Embryonic facial prominence (tissue), 1 donor: ENCODE measurements at regions not wholly inside any gene's neighbourhood (a gene's known extent, or its start where the extent isn't known, plus 50 kb on each side); places are given as distances from the start of the nearest gene placed in this dataset.
"Not testable (repeated sequence)": the region's sequence is repeated elsewhere in the genome, so short reads cannot be mapped to it uniquely, and the experiment has no call there.

ENCODE experiments used
- DNase-seq: peaks from one replicate; pipeline ENCODE4 v3.0.0-alpha.2; 2016; ENCODE audit errors: extremely low spot score

- DNase-seq, result no peak
Measured at GRCh38 chr10:33478675-33479125, 144.2 kb upstream of the NRP1 start.

GRCh38 chr10:33478089-33478674, 143.7 kb upstream of the NRP1 start:
- DNase-seq, result no peak

DNA sequence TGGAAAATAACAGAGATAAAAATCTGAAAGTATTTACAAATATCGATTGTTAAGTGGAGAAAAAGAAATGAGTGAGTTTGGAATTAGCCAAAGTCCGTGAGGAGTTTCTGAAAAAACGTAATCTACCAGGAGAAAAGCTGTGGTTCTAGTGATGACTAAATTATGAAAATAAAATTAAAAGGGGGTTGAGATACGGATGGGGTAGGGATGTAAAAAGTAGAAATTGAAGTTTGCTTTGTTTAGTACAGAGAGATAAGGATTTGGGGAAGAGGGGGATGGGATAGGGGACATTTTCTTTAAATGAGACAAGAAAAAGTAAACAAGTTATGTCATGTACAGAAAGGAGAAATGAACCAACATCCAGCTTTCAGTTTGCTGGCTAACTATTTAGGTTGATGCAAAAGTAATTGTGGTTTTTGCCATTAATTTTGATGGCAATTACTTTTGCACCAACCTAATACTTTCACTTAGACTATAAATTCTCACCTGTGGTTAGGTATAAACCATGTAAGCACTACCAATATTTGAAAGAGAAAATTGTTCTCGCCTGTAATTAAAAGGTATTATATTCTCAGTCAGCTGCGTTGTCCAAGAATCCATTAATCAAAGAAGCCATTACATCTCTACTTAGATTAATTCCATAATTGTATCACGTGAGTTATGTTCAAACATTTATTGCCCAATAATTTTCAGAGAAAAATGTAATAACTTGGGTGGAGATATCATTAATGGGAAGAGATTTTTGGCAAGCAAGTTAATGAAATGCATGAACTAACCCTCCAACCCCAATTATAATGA, 143.0 kb upstream of the NRP1 start:
- no peak for DNase-seq

- no peak for DNase-seq
Measured at GRCh38 chr10:33476757-33477273, 142.3 kb upstream of the NRP1 start.

GRCh38 chr10:33473688-33474087, 139.2 kb upstream of the NRP1 start:
- DNase-seq, result no peak

GRCh38 chr10:33468006-33468405, 133.5 kb upstream of the NRP1 start:
- DNase-seq, result not testable (repeated sequence)

GRCh38 chr10:33465747-33466146, 131.3 kb upstream of the NRP1 start:
- no peak for DNase-seq

GRCh38 chr10:33463011-33463410, 128.5 kb upstream of the NRP1 start:
- DNase-seq, result no peak

- no peak for DNase-seq
Measured at GRCh38 chr10:33461295-33461640, 126.8 kb upstream of the NRP1 start.

DNA sequence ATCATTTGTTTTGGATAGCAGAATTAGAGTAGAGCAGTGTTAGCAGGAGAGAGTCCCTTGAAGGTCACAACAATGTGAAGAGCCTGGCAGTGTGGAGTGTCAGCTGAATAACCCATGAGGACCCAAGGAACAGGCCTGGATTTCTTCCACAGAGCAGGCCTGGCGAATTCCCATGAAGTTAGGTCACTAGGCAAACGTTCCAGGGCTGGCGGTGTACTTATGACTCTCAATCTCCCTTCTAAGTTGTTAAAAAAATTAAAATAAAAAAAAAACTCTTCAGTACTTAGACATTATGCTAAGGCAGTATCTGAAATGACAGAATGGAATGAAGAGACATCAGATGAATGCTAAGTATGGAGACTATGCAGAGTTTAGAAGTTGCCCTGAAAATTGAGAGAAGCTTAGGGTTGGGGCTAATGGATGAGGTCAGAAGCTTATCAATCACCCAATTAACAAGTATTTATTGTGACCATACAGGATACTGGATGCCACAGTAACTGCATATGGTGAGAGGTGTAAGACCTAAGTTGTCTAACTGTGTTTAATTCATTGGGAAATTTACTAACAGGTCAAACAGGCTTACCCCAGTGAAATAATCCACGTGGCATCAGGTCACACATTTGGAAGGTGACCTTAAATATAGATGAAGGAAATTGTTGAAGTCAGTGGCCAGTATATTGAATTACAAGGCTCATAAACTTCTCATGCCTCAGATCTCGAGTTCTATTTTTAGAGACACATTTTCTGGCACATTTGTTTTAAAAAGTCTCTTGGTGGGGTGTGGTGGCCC, 126.2 kb upstream of the NRP1 start:
- DNase-seq, result no peak

- DNase-seq, result no peak
Measured at GRCh38 chr10:33459602-33460001, 125.1 kb upstream of the NRP1 start.

DNA sequence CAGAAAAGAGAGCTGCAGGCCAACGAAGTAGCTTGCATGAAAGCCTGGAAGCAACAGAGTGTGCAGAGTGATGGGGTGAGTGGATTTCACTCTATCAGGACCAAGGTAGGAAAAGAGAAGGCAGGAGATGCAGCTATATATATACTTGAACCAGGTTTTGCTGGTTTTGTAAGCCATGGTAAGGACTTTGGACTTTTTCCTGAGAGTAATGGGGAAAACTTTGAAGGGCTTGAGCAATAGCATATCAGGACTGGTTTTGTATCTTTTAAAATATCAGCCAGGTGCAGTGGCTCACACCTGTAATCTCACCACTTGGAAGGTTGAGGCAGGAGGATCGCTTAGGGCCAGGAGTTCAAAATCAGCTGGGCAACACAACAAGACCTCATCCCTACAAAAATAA, 120.6 kb upstream of the NRP1 start:
- no peak for DNase-seq

DNA sequence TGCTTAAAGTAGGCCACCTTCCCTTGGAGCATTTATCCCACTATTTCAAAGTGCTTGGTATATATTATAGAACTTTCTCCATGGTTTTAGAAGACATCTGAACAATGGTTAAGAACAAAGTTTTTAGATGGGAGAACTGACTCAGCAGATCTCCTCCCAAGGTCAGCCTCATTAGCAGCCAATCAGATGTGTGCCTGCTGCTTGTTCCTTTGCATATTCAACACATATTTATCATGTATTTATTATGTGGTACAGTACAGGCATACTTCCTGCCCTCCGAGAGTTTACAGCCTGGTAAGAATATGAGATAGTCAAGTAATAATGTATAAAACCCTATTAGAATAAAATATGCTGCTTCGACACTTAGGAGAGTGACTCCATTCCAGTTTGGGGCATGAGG, 120.1 kb upstream of the NRP1 start:
- DNase-seq, result no peak

- DNase-seq, result no peak
Measured at GRCh38 chr10:33453081-33454025, 118.9 kb upstream of the NRP1 start.

DNA sequence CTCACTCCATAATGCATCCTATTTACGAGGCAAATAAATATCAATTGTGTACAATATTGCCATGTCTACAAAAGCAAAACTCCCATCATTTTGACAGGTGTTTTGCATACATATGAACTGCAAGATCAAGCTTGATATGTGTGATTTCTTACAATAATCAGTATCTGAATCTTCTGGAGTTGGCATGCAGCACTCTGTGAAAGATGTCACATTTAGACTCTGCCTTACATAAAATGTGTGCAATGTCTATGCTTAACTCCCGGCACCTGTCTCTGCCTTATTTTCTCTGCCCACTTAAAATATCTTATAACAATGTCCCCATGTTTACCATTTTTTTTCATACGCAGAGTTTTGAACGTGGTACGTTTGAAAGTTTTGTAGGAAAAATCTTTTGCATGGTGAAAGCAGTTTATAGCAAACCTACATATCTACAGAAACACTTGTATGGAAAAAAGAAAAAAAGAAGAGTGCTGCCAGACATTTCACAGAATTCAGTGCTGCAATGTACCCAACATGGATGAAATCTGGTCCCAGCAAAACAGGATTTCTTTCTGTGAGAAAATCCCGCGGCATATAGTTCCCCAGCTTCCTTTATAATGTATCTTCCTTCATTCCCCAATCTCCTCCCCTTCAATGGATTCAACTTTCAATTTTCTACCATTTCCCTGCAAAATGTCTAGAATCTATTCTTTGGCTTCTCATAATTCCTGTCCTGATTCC, 114.1 kb upstream of the NRP1 start:
- no peak for DNase-seq

DNA sequence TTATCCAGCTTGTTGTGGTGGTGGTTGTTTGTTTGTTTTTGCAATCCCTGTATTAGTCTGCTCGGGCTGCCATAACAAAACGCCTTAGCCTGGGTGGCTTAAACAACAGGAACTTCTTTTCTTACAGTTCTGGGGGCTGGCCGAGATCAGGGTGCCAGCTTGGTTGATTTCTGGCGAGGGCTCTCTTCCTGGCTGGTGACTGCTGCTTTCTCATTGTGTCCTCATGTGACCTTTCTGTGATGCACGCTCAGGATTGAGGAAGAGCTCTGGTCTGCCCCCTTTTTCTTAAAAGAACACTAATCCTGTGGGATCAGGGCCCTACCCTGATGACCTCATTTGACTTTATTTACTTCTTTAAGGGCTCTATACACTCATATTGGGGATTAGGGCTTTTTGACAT, 107.1 kb upstream of the NRP1 start:
- DNase-seq, result no peak

DNA sequence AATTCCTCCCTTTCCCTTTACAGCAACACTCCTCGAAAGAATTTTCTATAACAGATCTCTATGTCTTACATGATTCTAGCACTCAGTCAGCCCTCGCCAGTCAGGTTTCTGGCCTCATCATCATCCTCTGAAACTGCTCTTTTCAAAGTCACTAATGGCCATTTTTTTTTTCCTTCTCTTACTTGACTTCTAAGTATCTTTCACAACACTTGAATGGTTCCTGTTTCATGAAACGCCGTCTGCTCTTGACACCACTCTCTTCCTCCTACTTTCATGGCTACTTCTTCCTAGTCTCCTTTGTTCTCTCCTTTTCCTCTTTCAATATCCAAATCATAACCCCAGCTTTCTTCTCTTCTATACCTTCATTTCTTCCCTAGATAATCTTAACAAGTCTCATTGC, 100.5 kb upstream of the NRP1 start:
- no peak for DNase-seq

DNA sequence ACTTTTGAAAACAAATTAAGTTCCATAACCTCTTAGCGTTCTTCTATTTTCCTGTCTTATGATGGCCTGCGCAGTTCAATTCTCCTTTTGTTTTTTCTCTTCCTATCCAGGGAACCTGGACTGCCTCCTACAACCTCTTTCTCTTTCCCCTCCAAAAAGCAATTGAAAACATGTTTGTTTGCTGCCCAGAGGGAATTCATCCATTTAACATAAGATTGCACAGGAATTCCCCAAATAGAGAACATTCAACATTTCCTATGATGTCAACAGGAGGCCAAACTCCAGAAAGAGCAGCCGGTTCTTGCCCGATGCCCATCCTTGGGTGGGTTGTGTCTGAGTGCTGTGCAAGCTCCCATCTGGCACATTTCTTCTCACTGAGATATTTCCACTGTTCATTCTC, 94.2 kb upstream of the NRP1 start:
- no peak for DNase-seq

DNA sequence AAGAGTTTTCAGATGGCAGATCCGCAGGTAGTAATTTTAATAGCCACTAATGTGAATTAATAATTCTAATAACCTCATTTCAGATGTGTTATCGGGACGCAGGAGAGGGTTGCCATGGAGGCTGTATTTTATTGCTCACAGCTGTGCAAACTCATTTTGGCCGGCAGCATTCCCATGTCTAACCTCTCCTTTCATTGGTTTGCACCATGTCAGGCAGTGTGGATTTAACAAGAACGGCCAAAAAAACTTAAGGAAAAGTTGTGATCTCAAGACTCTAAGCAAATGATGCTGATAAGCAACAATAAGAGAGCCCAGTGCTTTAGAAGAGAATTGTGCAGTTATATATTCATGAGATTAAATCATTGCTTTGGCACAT, 88.7 kb upstream of the NRP1 start:
- DNase-seq, result no peak

DNA sequence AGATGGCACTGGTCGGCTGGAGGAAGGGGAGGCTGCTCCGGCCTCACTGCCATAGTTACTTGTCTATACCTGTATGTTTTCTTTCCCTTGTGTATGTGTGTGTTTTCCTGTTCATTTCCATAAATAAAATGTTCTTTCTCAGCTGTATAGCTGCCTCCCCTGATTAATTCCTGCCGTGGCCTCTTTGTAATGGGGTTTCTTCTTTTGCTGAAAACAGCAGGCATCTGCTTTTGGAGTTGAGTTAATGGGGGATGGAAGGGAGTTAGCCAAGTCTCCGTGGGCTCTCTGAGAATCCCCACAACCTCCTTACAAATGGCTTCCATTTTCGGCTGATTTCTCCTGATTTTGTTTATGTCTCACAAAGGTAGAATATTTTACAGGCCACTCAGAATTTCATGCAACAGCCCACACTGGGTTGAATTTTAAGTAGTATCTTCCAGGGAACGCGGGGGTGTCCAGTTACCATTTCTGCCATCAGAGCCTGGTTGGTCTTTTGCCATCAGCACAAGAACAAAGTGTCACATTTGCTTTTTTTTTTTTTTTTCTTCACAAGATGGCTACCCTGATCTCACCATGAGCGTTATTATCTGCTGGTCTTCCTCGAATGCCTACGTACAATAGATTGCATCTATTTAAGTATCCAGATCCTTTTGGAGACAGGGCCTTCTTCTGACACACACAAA, 88.1 kb upstream of the NRP1 start:
- DNase-seq, result no peak
